ENCODE measurements at regions not wholly inside any gene's neighbourhood (a gene's known extent, or its start where the extent isn't known, plus 50 kb on each side); places are given as distances from the start of the nearest gene placed in this dataset.

DNA sequence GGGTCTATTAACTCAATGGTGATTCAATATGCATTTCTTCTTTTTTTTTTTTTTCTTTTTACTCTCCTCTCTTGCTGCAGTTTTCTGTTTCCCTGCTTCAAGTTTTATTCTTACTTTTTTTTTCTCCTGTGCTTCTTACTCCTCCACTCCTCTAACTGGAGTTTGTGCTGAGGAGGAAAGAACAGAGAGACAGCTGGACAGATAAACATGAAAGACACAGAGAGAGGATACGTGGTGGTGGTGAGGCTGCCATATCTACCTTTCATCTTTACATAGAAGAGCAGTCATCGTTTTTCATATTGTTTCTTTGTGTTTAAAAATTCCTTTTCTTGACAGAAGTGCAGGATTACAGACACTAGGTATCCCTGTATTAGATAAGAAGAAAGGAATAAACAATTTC is 262.8 kb downstream of the OTOL1 start:
- no peak for DNase-seq

DNA sequence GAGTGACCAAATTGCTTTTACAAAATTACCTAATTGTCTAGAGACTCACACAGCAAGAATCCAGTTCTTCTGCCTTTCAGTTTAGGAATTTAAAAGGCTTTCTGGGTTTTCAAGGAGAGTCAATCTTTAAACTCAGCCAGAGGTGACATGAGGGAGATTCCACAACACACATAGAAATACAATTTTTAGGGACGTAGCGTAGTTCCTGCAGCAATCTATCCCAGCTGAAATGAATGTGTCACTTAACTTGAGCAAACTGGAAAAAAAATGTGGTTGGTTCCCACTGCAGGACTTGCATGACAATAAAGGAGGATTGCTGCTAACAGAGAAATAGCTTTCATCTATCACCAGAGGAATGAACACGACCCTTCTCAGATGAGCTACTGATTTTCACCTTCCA is 269.7 kb downstream of the OTOL1 start:
- Histone ChIP-seq H3K9me3 (ENCODE audit: control insufficient read depth in 4 of 4, insufficient read depth in 3 of 4, low read length in 3 of 4) (peaks cover 0 to 3% (median 0%) of the 10 kb centered on the region in 4 donors), H3K4me1 (ENCODE audit: control insufficient read depth in 5 of 5, insufficient read depth in 5 of 5, low read length in 5 of 5) (no peaks in the 10 kb centered on the region), H3K4me3 (no peak overlapping the region), H3K9ac (ENCODE audit: insufficient read depth in 1 of 2, low read length in 2 of 2) (no peak overlapping the region), H3K27me3 (ENCODE audit: control insufficient read depth in 3 of 3, insufficient read depth in 3 of 3, low read length in 2 of 3) (no peaks in the 10 kb centered on the region), H3K36me3 (ENCODE audit: control insufficient read depth in 4 of 4, insufficient read depth in 4 of 4, low read length in 4 of 4) (no peaks in the 10 kb centered on the region), H3K27ac (ENCODE audit: low read depth in 1 of 2, low read length in 1 of 2) (no peak overlapping the region)
- WGBS, 2 donors, result 65 to 68% methylated on average over 3 of the region's 3 CpGs
- ATAC-seq (ENCODE audit: insufficient read depth, low FRiP score) (no peak), DNase-seq (no peak)
- TF ChIP-seq, protein P1, sequence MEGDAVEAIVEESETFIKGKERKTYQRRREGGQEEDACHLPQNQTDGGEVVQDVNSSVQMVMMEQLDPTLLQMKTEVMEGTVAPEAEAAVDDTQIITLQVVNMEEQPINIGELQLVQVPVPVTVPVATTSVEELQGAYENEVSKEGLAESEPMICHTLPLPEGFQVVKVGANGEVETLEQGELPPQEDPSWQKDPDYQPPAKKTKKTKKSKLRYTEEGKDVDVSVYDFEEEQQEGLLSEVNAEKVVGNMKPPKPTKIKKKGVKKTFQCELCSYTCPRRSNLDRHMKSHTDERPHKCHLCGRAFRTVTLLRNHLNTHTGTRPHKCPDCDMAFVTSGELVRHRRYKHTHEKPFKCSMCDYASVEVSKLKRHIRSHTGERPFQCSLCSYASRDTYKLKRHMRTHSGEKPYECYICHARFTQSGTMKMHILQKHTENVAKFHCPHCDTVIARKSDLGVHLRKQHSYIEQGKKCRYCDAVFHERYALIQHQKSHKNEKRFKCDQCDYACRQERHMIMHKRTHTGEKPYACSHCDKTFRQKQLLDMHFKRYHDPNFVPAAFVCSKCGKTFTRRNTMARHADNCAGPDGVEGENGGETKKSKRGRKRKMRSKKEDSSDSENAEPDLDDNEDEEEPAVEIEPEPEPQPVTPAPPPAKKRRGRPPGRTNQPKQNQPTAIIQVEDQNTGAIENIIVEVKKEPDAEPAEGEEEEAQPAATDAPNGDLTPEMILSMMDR (IDR thresholded peaks at IDR 0.05; ENCODE audit: control extremely low read depth, extremely low read depth), result no peak

More for the DNA sequence above, 262.8 kb downstream of the OTOL1 start:
- no peaks in the 10 kb centered on the region for H3K27me3 ChIP-seq (ENCODE audit: control insufficient read depth in 3 of 3, insufficient read depth in 3 of 3, low read length in 2 of 3)
- no peaks in the 10 kb centered on the region for H3K36me3 ChIP-seq (ENCODE audit: control insufficient read depth in 4 of 4, insufficient read depth in 4 of 4, low read length in 4 of 4)
- peaks cover 0 to 2% (median 0%) of the 10 kb centered on the region in 4 donors for H3K9me3 ChIP-seq (ENCODE audit: control insufficient read depth in 4 of 4, insufficient read depth in 3 of 4, low read length in 3 of 4)
- H3K4me1 ChIP-seq (ENCODE audit: control insufficient read depth in 5 of 5, insufficient read depth in 5 of 5, low read length in 5 of 5), result no peaks in the 10 kb centered on the region
- no peak overlapping the region for H3K27ac ChIP-seq (ENCODE audit: low read depth in 1 of 2, low read length in 1 of 2)
- no peak for ATAC-seq (ENCODE audit: insufficient read depth, low FRiP score)
- H3K4me3 ChIP-seq, result no peak overlapping the region
- TF ChIP-seq, protein P1 (IDR thresholded peaks at IDR 0.05; ENCODE audit: control extremely low read depth, extremely low read depth), result no peak
- WGBS, 2 donors, result 61 to 71% methylated on average over 2 of the region's 2 CpGs
- no peak overlapping the region for H3K9ac ChIP-seq (ENCODE audit: insufficient read depth in 1 of 2, low read length in 2 of 2)

DNA sequence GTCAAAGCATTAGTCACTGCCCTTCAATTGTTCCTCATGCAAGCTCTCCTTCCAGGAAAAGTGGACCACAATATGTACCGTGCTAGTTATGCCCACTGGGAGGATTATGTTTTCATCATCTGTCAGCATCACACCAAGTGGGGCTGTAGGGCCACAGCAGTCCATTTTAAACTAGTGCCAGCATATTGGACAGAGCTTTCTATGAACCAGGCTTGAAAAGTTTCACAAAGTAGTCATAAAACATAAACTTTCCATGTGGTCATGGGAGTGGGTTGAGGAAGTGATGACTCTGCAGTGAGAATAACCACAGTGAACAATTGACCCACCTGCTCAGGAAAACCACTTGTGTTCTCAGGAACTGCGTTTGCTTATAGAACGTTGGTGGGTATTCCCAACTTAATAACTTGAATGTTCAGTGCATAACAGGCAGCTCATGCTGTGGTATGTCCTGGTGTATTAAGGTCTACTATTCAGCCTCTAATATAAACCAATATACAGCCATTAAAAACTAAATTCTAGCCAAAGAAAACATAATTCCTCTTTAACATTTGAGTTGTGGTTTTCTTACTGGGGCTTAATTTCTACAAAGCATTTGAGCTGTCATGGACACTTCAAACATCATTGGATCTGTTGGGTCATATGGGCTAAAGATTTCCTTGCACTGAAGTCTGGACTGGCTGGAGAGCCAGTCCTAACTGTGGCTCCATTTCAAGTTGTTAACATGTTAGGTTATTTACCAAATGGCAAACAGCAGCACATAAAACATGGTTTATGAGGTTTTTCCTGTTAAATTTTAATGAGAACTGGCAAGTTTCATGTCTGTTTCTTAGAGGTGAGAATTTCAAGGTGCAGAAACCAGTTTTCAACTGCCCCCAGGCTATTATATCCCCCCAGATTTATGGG is 274.1 kb downstream of the OTOL1 start:
- H3K9ac ChIP-seq (ENCODE audit: insufficient read depth in 1 of 2, low read length in 2 of 2), result no peak overlapping the region
- H3K4me1 ChIP-seq (ENCODE audit: control insufficient read depth in 5 of 5, insufficient read depth in 5 of 5, low read length in 5 of 5), result no peaks in the 10 kb centered on the region
- peaks cover 0 to 3% (median 0%) of the 10 kb centered on the region in 4 donors for H3K9me3 ChIP-seq (ENCODE audit: control insufficient read depth in 4 of 4, insufficient read depth in 3 of 4, low read length in 3 of 4)
- DNase-seq (no peak), ATAC-seq (ENCODE audit: insufficient read depth, low FRiP score) (no peak)
- H3K27ac ChIP-seq (ENCODE audit: low read depth in 1 of 2, low read length in 1 of 2), result no peak overlapping the region
- no peaks in the 10 kb centered on the region for H3K27me3 ChIP-seq (ENCODE audit: control insufficient read depth in 3 of 3, insufficient read depth in 3 of 3, low read length in 2 of 3)
- 20 to 36% methylated on average over 3 of the region's 3 CpGs for WGBS, 2 donors
- H3K36me3 ChIP-seq (ENCODE audit: control insufficient read depth in 4 of 4, insufficient read depth in 4 of 4, low read length in 4 of 4), result no peaks in the 10 kb centered on the region
- TF ChIP-seq, protein P1 (IDR thresholded peaks at IDR 0.05; ENCODE audit: control extremely low read depth, extremely low read depth), result no peak
- no peak overlapping the region for H3K4me3 ChIP-seq
